Kidney epithelial cell (primary cell): ENCODE measurements at regions not wholly inside any gene's neighbourhood (a gene's known extent, or its start where the extent isn't known, plus 50 kb on each side); places are given as distances from the start of the nearest gene placed in this dataset.

Experiments
- DNase-seq: peaks from one replicate; pipeline ENCODE4 v3.0.0-alpha.2; 2010; ENCODE audit warnings: low read depth
- H3K27me3 ChIP-seq: 2 replicates; pipeline ENCODE4 v1.6.0; 2011; ENCODE audit warnings: low read length; ENCODE audit not compliant: control insufficient read depth, insufficient read depth
- H3K36me3 ChIP-seq: 2 replicates; pipeline ENCODE4 v1.5.1; 2011; ENCODE audit warnings: low read length; ENCODE audit not compliant: control insufficient read depth, insufficient read depth
- H3K4me3 ChIP-seq: 2 replicates; pipeline ENCODE4 v1.5.1; 2011; ENCODE audit warnings: low read depth, mild to moderate bottlenecking, control low read depth, low read length
- TF ChIP-seq, protein P1 (sequence below): IDR thresholded peaks from 2 replicates; pipeline ENCODE4 v1.5.1; 2011; ENCODE audit warnings: mild to moderate bottlenecking, moderate library complexity, low read length, control low read depth, inconsistent platforms; ENCODE audit not compliant: insufficient read depth, poor library complexity, severe bottlenecking

GRCh38 chr14:95597784-95598211 lies 62.9 kb downstream of the GLRX5 start:
- Histone ChIP-seq H3K36me3 (no peaks in the 10 kb centered on the region), H3K27me3 (no peaks in the 10 kb centered on the region), H3K4me3 (no peak overlapping the region)
- DNase-seq: peak; percentile 63
- TF ChIP-seq, protein P1, sequence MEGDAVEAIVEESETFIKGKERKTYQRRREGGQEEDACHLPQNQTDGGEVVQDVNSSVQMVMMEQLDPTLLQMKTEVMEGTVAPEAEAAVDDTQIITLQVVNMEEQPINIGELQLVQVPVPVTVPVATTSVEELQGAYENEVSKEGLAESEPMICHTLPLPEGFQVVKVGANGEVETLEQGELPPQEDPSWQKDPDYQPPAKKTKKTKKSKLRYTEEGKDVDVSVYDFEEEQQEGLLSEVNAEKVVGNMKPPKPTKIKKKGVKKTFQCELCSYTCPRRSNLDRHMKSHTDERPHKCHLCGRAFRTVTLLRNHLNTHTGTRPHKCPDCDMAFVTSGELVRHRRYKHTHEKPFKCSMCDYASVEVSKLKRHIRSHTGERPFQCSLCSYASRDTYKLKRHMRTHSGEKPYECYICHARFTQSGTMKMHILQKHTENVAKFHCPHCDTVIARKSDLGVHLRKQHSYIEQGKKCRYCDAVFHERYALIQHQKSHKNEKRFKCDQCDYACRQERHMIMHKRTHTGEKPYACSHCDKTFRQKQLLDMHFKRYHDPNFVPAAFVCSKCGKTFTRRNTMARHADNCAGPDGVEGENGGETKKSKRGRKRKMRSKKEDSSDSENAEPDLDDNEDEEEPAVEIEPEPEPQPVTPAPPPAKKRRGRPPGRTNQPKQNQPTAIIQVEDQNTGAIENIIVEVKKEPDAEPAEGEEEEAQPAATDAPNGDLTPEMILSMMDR: no peak

DNA sequence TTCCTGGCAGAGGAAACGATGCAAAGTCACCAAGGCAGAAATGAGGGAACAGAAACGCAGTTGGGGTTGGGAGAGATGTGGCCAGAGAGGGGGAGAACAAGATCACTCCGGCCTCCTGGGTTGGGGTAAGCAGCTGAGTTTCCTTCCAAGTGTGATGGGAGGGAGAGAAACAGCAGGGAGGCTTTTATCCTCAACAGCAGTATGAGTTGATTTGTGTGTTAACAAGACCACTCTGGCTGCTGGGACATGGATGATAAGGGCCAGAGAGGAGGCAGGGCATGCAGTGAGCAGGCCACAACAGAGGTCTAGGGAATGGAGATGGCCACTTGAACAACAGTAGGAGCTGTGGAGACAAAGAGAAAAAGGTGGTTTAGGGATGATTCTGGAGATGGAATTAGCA lies 66.8 kb downstream of the GLRX5 start:
- no peak overlapping the region for H3K4me3 ChIP-seq
- H3K36me3 ChIP-seq: no peaks in the 10 kb centered on the region
- TF ChIP-seq, protein P1: no peak
- no peaks in the 10 kb centered on the region for H3K27me3 ChIP-seq
- no peak for DNase-seq

- TF ChIP-seq, protein P1: no peak
- no peak for DNase-seq
- H3K27me3 ChIP-seq: no peaks in the 10 kb centered on the region
- H3K36me3 ChIP-seq: no peaks in the 10 kb centered on the region
- no peak overlapping the region for H3K4me3 ChIP-seq
These were observed 68.6 kb downstream of the GLRX5 start for GRCh38 chr14:95603415-95603814.

DNA sequence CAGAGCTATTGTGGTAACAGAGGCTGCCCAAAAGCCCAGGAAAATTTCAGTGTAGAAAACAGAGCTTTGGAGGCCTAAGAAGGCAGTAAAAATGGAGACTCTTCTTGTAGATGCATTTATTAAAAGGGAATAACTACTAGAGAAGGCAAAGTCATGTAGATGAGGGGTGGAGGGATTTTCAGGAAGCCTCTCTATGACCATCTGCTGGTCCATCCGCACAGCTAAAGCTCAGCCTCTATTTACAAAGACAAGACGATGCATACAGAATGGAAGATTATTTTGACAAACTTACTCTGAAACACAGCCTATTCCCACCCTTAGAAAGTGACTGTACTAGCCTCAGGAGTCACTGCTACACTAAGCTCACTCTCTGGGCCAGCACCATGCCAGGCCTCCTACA lies 71.4 kb downstream of the GLRX5 start:
- Histone ChIP-seq H3K4me3 (no peak overlapping the region), H3K36me3 (no peaks in the 10 kb centered on the region), H3K27me3 (peaks cover 6% of the 10 kb centered on the region)
- TF ChIP-seq, protein P1: no peak
- no peak for DNase-seq

DNA sequence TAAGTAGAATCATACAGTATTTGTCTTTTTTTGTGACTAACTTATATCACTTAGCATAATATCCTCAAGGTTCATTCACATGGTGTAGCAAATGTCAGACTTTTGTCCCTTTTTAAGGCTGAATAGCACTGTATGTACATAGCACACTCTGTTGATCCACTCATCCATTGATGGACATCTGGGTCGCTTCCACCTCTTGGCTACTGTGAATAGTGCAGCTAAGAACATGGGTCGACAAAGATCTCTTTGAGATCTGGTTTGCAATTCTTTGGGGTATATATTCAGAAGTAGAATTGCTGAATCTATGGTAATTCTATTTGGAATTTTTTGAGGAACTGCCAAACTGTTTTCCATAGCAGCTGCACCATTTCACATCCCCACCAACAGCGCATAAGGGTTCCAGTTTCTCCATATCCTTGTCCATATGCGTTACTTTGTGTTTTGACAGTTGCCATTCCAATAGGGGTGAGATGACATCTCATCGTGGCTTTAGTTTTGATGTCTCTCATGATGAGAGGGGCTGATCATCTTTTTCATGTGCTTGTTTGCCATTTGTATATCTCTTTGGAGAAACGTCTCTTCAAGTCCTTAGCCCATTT lies 73.9 kb downstream of the GLRX5 start:
- H3K36me3 ChIP-seq: no peaks in the 10 kb centered on the region
- TF ChIP-seq, protein P1: no peak
- H3K27me3 ChIP-seq: peaks cover 8% of the 10 kb centered on the region
- no peak for DNase-seq
- H3K4me3 ChIP-seq: no peak overlapping the region

DNA sequence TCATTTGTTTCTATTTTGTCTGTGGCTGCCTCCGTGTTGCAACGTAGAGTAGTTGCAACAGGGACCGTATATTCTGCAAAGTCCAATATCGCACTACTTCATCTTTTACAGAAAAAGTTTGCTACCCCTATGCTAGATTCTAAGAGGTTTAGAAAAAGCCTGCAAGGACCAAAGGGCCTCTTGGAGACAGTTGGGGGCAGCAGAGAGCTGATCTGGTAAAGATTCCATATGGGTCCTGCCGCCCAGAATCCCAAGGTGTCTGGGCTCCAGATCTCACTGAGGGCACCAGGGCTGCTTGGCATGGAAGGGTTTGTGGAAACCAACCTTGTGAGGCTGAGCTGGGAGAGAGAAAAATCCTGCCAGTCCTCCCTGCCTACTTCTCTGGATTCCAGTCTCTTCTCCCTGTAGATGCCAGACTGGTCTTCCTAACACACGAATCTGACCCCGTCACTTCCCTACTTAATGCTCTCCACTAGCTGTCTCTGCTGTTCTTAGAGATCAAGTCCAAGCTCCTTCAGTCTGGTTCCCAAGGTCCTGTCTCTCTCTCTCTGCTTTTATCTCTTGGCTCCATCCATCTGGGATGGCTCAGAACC lies 74.6 kb downstream of the GLRX5 start:
- TF ChIP-seq, protein P1: peak; percentile 67
- Histone ChIP-seq H3K27me3 (peaks cover 8% of the 10 kb centered on the region), H3K36me3 (no peaks in the 10 kb centered on the region), H3K4me3 (no peak overlapping the region)
- no peak for DNase-seq
